Caco-2 (cell line): ENCODE measurements at regions not wholly inside any gene's neighbourhood (a gene's known extent, or its start where the extent isn't known, plus 50 kb on each side); places are given as distances from the start of the nearest gene placed in this dataset.

ENCODE experiments used
- BruUV-seq: library from RNA; stranded (reverse); fragments of 400-500 nt; replicated peaks from 2 replicates; lab custom pipeline; 2021; lab: Mats Ljungman, UMichigan
- CTCF ChIA-PET: fragments of 300-600 bp; sonication (Branson Sonifier 250); formaldehyde crosslinking; loops from one replicate; lab custom pipeline; 2022; ENCODE audit warnings: antibody characterized with exemption; lab: Charles Lee
- POLR2A ChIA-PET: fragments of 300-600 bp; sonication (Branson Sonifier 250); formaldehyde crosslinking; loops from one replicate; lab custom pipeline; 2022; ENCODE audit warnings: antibody characterized with exemption; lab: Charles Lee
- DNase-seq, 2 experiments: peaks; one replicate each; pipeline versions ENCODE4 v3.0.0 to v3.0.0-alpha.2; 2020 to 2022
- H3K27me3 ChIP-seq: replicated peaks from 2 replicates; pipeline ENCODE4 v1.6.0; 2011; ENCODE audit warnings: low read length; ENCODE audit not compliant: control insufficient read depth, insufficient read depth
- H3K36me3 ChIP-seq: 2 replicates; pipeline ENCODE4 v1.5.1; 2011; ENCODE audit warnings: low read length; ENCODE audit not compliant: control insufficient read depth, insufficient read depth
- H3K4me1 ChIP-seq: fragments of 250-450 bp; sonication (Bioruptor Pico); 2 replicates; pipeline ENCODE4 v1.5.1; 2020; ENCODE audit warnings: mild to moderate bottlenecking
- H3K4me3 ChIP-seq: 2 replicates; pipeline ENCODE4 v1.5.1; 2011; ENCODE audit warnings: low read depth, mild to moderate bottlenecking, control low read depth, low read length
- H3K9me3 ChIP-seq: fragments of 250-450 bp; sonication (Bioruptor Pico); 2 replicates; pipeline ENCODE4 v1.5.1; 2020; ENCODE audit warnings: mild to moderate bottlenecking, moderate library complexity
- H3K27ac Mint-ChIP-seq: one replicate; pipeline ENCODE4 v1.8.0; 2022; ENCODE audit warnings: mixed read lengths; ENCODE audit not compliant: unreplicated experiment
- H3K27me3 Mint-ChIP-seq: one replicate; pipeline ENCODE4 v1.8.0; 2022; ENCODE audit warnings: mixed read lengths; ENCODE audit not compliant: insufficient read depth, unreplicated experiment
- H3K36me3 Mint-ChIP-seq: one replicate; pipeline ENCODE4 v1.8.0; 2022; ENCODE audit warnings: mild to moderate bottlenecking, mixed read lengths; ENCODE audit not compliant: insufficient read depth, unreplicated experiment
- H3K4me1 Mint-ChIP-seq: one replicate; pipeline ENCODE4 v1.8.0; 2022; ENCODE audit warnings: low read depth, mixed read lengths; ENCODE audit not compliant: unreplicated experiment
- H3K4me3 Mint-ChIP-seq: one replicate; pipeline ENCODE4 v1.8.0; 2022; ENCODE audit warnings: mild to moderate bottlenecking, moderate library complexity, mixed read lengths; ENCODE audit not compliant: unreplicated experiment
- H3K9me3 Mint-ChIP-seq: one replicate; pipeline ENCODE4 v1.8.0; 2022; ENCODE audit warnings: mixed read lengths; ENCODE audit not compliant: unreplicated experiment
- CTCF ChIP-seq, 2 experiments: fragments of 200-600 bp in 1 of 2; IDR thresholded peaks; 1 replicate in 1 of 2; 2 replicates in 1 of 2; pipeline versions ENCODE4 v1.5.1 to v1.8.0; 2011 to 2022; ENCODE audit warnings: antibody characterized with exemption in 1 of 2, control low read depth in 1 of 2, inconsistent platforms in 1 of 2, low read depth in 1 of 2, low read length in 1 of 2, mild to moderate bottlenecking in 1 of 2, moderate library complexity in 1 of 2; ENCODE audit not compliant: insufficient read depth in 1 of 2, severe bottlenecking in 1 of 2, unreplicated experiment in 1 of 2
- intact Hi-C: fragments of 100-400 bp; cut with micrococcal nuclease; formaldehyde crosslinking; loops from one replicate; pipeline ENCODE4 v1.10.0; 2022; ENCODE audit not compliant: unreplicated experiment

GRCh38 chr12:13437541-13437940 lies 241.0 kb downstream of the EMP1 start:
- H3K9me3 ChIP-seq, result no peaks in the 10 kb centered on the region
- no TSS peak for BruUV-seq
- peaks cover 7% of the 10 kb centered on the region; the same call in 1 of the 2 replicates for H3K4me1 ChIP-seq
- CTCF ChIA-PET, result interaction anchor here (0.7 to 1.1 kb wide), 3 partner anchors 54 to 182 kb away, joined by 5 to 9 read pairs (median 5); no protein-coding TSS in a partner anchor
- peaks cover 2% of the 10 kb centered on the region for H3K27me3 Mint-ChIP-seq
- no peaks in the 10 kb centered on the region for H3K27me3 ChIP-seq
- intact Hi-C loops, result no loop called here
- H3K4me3 ChIP-seq, result no peak overlapping the region
- no peak for DNase-seq
- no peaks in the 10 kb centered on the region for H3K9me3 Mint-ChIP-seq
- no peaks in the 10 kb centered on the region for H3K36me3 Mint-ChIP-seq
- peaks cover 8% of the 10 kb centered on the region for H3K4me1 Mint-ChIP-seq
- no peaks in the 10 kb centered on the region for H3K36me3 ChIP-seq
- no peak overlapping the region for H3K27ac Mint-ChIP-seq
- no peak overlapping the region for H3K4me3 Mint-ChIP-seq
- no peak for TF ChIP-seq CTCF (IDR thresholded peaks at IDR 0.05; ENCODE audit: insufficient read depth in 1 of 2, low read depth in 1 of 2, low read length in 1 of 2, severe bottlenecking in 1 of 2, unreplicated experiment in 1 of 2)
- POLR2A ChIA-PET, result no interaction called here

- H3K27me3 Mint-ChIP-seq, result peaks cover 5% of the 10 kb centered on the region
- ChIA-PET POLR2A (no interaction called here), CTCF (interaction anchor here (0.7 to 1.1 kb wide), 3 partner anchors 54 to 181 kb away, joined by 5 to 9 read pairs (median 5); no protein-coding TSS in a partner anchor)
Measured at GRCh38 chr12:13436696-13437391, 240.3 kb downstream of the EMP1 start.

GRCh38 chr12:13436182-13436581 lies 239.7 kb downstream of the EMP1 start:
- no peak for TF ChIP-seq CTCF (IDR thresholded peaks at IDR 0.05; ENCODE audit: insufficient read depth in 1 of 2, low read depth in 1 of 2, low read length in 1 of 2, severe bottlenecking in 1 of 2, unreplicated experiment in 1 of 2)
- peaks cover 7% of the 10 kb centered on the region; the same call in 1 of the 2 replicates for H3K4me1 ChIP-seq
- H3K36me3 ChIP-seq, result no peaks in the 10 kb centered on the region
- H3K9me3 Mint-ChIP-seq, result no peaks in the 10 kb centered on the region
- peaks cover 17% of the 10 kb centered on the region for H3K4me1 Mint-ChIP-seq
- intact Hi-C loops, result loop anchor here (1.0 kb wide), 1 partner anchor 67 kb away; no protein-coding TSS in a partner anchor
- H3K4me3 ChIP-seq, result no peak overlapping the region
- H3K27ac Mint-ChIP-seq, result no peak overlapping the region
- H3K9me3 ChIP-seq, result no peaks in the 10 kb centered on the region
- ChIA-PET CTCF (no interaction called here), POLR2A (no interaction called here)
- H3K27me3 Mint-ChIP-seq, result peaks cover 9% of the 10 kb centered on the region
- H3K4me3 Mint-ChIP-seq, result no peak overlapping the region
- DNase-seq, result no peak
- H3K36me3 Mint-ChIP-seq, result no peaks in the 10 kb centered on the region
- H3K27me3 ChIP-seq, result no peaks in the 10 kb centered on the region
- BruUV-seq, result no TSS peak

More at GRCh38 chr12:13436696-13437391, 240.3 kb downstream of the EMP1 start:
- no peaks in the 10 kb centered on the region for H3K36me3 ChIP-seq
- H3K36me3 Mint-ChIP-seq, result no peaks in the 10 kb centered on the region
- H3K4me3 ChIP-seq, result no peak overlapping the region
- H3K4me1 ChIP-seq, result peaks cover 7% of the 10 kb centered on the region; the same call in 1 of the 2 replicates
- BruUV-seq, result no TSS peak
- intact Hi-C loops, result loop anchor here (1.0 kb wide), 1 partner anchor 66 kb away; no protein-coding TSS in a partner anchor
- H3K27ac Mint-ChIP-seq, result no peak overlapping the region
- H3K4me1 Mint-ChIP-seq, result peaks cover 11% of the 10 kb centered on the region
- H3K9me3 Mint-ChIP-seq, result no peaks in the 10 kb centered on the region
- H3K27me3 ChIP-seq, result no peaks in the 10 kb centered on the region
- H3K9me3 ChIP-seq, result no peaks in the 10 kb centered on the region
- no peak for TF ChIP-seq CTCF (IDR thresholded peaks at IDR 0.05; ENCODE audit: insufficient read depth in 1 of 2, low read depth in 1 of 2, low read length in 1 of 2, severe bottlenecking in 1 of 2, unreplicated experiment in 1 of 2)
- no peak overlapping the region for H3K4me3 Mint-ChIP-seq
- peak in 1 of 2 experiments; percentile 23 for DNase-seq
